ENCODE measurements at regions not wholly inside any gene's neighbourhood (a gene's known extent, or its start where the extent isn't known, plus 50 kb on each side); places are given as distances from the start of the nearest gene placed in this dataset.

- no peak for DNase-seq (ENCODE audit: low spot score)
Observed at GRCh38 chr20:39309458-39309857, 347.3 kb downstream of the DHX35 start.

- DNase-seq (ENCODE audit: low spot score): no peak
Observed at GRCh38 chr20:39302312-39302711, 340.2 kb downstream of the DHX35 start.

- DNase-seq (ENCODE audit: low spot score): no peak
Observed at GRCh38 chr20:39299783-39300182, 337.6 kb downstream of the DHX35 start.

GRCh38 chr20:39298571-39299506, 336.7 kb downstream of the DHX35 start:
- no peak for DNase-seq (ENCODE audit: low spot score)

GRCh38 chr20:39298121-39298520, 336.0 kb downstream of the DHX35 start:
- no peak for DNase-seq (ENCODE audit: low spot score)

GRCh38 chr20:39295301-39295700, 333.2 kb downstream of the DHX35 start:
- DNase-seq (ENCODE audit: low spot score): no peak

GRCh38 chr20:39294137-39294725, 332.1 kb downstream of the DHX35 start:
- DNase-seq (ENCODE audit: low spot score): no peak

GRCh38 chr20:39292193-39292736, 330.1 kb downstream of the DHX35 start:
- no peak for DNase-seq (ENCODE audit: low spot score)

- no peak for DNase-seq (ENCODE audit: low spot score)
Observed at GRCh38 chr20:39291301-39291700, 329.2 kb downstream of the DHX35 start.

GRCh38 chr20:39290575-39290974, 328.4 kb downstream of the DHX35 start:
- DNase-seq (ENCODE audit: low spot score): no peak

GRCh38 chr20:39289831-39290230, 327.7 kb downstream of the DHX35 start:
- DNase-seq (ENCODE audit: low spot score): no peak

GRCh38 chr20:39289316-39289715, 327.2 kb downstream of the DHX35 start:
- peak; percentile 48 for DNase-seq (ENCODE audit: low spot score)

GRCh38 chr20:39283464-39283863, 321.3 kb downstream of the DHX35 start:
- no peak for DNase-seq (ENCODE audit: low spot score)

GRCh38 chr20:39282619-39283092, 320.5 kb downstream of the DHX35 start:
- no peak for DNase-seq (ENCODE audit: low spot score)

GRCh38 chr20:39280875-39281274, 318.7 kb downstream of the DHX35 start:
- no peak for DNase-seq (ENCODE audit: low spot score)

- no peak for DNase-seq (ENCODE audit: low spot score)
Observed at GRCh38 chr20:39278230-39278788, 316.2 kb downstream of the DHX35 start.

- no peak for DNase-seq (ENCODE audit: low spot score)
Observed at GRCh38 chr20:39277185-39277584, 315.0 kb downstream of the DHX35 start.

- DNase-seq (ENCODE audit: low spot score): no peak
Observed at GRCh38 chr20:39270837-39271604, 308.9 kb downstream of the DHX35 start.

GRCh38 chr20:39269493-39270217, 307.5 kb downstream of the DHX35 start:
- no peak for DNase-seq (ENCODE audit: low spot score)

GRCh38 chr20:39268981-39269461, 306.9 kb downstream of the DHX35 start:
- peak; percentile 56 for DNase-seq (ENCODE audit: low spot score)

- no peak for DNase-seq (ENCODE audit: low spot score)
Observed at GRCh38 chr20:39268491-39268951, 306.4 kb downstream of the DHX35 start.
